Peyer's patch (tissue), 4 donors: ENCODE measurements at regions not wholly inside any gene's neighbourhood (a gene's known extent, or its start where the extent isn't known, plus 50 kb on each side); places are given as distances from the start of the nearest gene placed in this dataset.
A peak's percentile ranks its signal among the peaks of the same experiment; 100 is the strongest.

Source experiments
- DNase-seq, 3 donors: peaks; one replicate each; pipeline ENCODE4 v3.0.0-alpha.2; 2017 to 2019
- H3K27ac ChIP-seq, 4 donors: fragments of 200-600 bp; sonication (generic); one replicate each; pipeline ENCODE4 v1.5.1; 2016 to 2019
- H3K27me3 ChIP-seq, 2 donors: fragments of 200-600 bp; sonication (generic); one replicate each; pipeline ENCODE4 v1.5.1; 2019
- H3K36me3 ChIP-seq, 3 donors: fragments of 200-600 bp; sonication (generic); one replicate each; pipeline ENCODE4 v1.5.1; 2016 to 2019
- H3K4me1 ChIP-seq, 4 donors: fragments of 200-600 bp; sonication (generic); one replicate each; pipeline ENCODE4 v1.5.1; 2016 to 2019
- H3K4me3 ChIP-seq, 4 donors: fragments of 200-600 bp; sonication (generic); 1 replicate in 3 of 4; 2 replicates in 1 of 4; pipeline ENCODE4 v1.5.1; 2016 to 2019; ENCODE audit warnings: mild to moderate bottlenecking in 1 of 4
- H3K9me3 ChIP-seq, 4 donors: fragments of 200-600 bp; sonication (generic); one replicate each; pipeline ENCODE4 v1.5.1; 2016 to 2019; ENCODE audit warnings: mild to moderate bottlenecking in 1 of 4
- CTCF ChIP-seq, 6 experiments: fragments of 450-650 bp in 4 of 6; fragments of 200-600 bp in 2 of 6; sonication (generic) in 1 of 6; IDR thresholded peaks; one replicate each; pipeline ENCODE4 v1.5.1; 2017 to 2019; ENCODE audit warnings: antibody characterized with exemption in 6 of 6, mild to moderate bottlenecking in 3 of 6, moderate library complexity in 1 of 6
- POLR2A ChIP-seq, 2 donors: fragments of 450-650 bp; IDR thresholded peaks; one replicate each; pipeline ENCODE4 v1.5.1; 2017; ENCODE audit warnings: antibody characterized with exemption in 2 of 2, mild to moderate bottlenecking in 2 of 2, moderate library complexity in 2 of 2

- Histone ChIP-seq H3K36me3 (no peaks in the 10 kb centered on the region), H3K4me3 (no peak overlapping the region), H3K4me1 (no peaks in the 10 kb centered on the region), H3K9me3 (no peaks in the 10 kb centered on the region), H3K27me3 (no peaks in the 10 kb centered on the region), H3K27ac (no peak overlapping the region)
- no peak for DNase-seq
- TF ChIP-seq CTCF (IDR thresholded peaks at IDR 0.05) (no peak), POLR2A (IDR thresholded peaks at IDR 0.05) (no peak)
These were observed 81.3 kb downstream of the SYF2 start for GRCh38 chr1:25150985-25151495.

- DNase-seq = no peak
- Histone ChIP-seq H3K9me3 (no peaks in the 10 kb centered on the region), H3K27me3 (no peaks in the 10 kb centered on the region), H3K4me3 (no peak overlapping the region), H3K27ac (no peak overlapping the region), H3K4me1 (no peaks in the 10 kb centered on the region), H3K36me3 (no peaks in the 10 kb centered on the region)
- no peak for TF ChIP-seq POLR2A (IDR thresholded peaks at IDR 0.05)
- TF ChIP-seq CTCF (IDR thresholded peaks at IDR 0.05) = peak in 5 of 6 experiments; percentile 12 to 60 (median 52)
These were observed 83.5 kb downstream of the SYF2 start for GRCh38 chr1:25148673-25149300.

- Histone ChIP-seq H3K4me3 (no peak overlapping the region), H3K4me1 (no peaks in the 10 kb centered on the region), H3K27me3 (no peaks in the 10 kb centered on the region), H3K36me3 (no peaks in the 10 kb centered on the region), H3K9me3 (no peaks in the 10 kb centered on the region), H3K27ac (no peak overlapping the region)
- TF ChIP-seq CTCF (IDR thresholded peaks at IDR 0.05) = no peak
- TF ChIP-seq POLR2A (IDR thresholded peaks at IDR 0.05) = no peak
- DNase-seq = no peak
These were observed 85.8 kb downstream of the SYF2 start for GRCh38 chr1:25146451-25146855.

GRCh38 chr1:25145775-25146393 lies 86.4 kb downstream of the SYF2 start:
- Histone ChIP-seq H3K27ac (no peak overlapping the region), H3K4me3 (no peak overlapping the region), H3K36me3 (no peaks in the 10 kb centered on the region), H3K9me3 (no peaks in the 10 kb centered on the region), H3K27me3 (no peaks in the 10 kb centered on the region), H3K4me1 (no peaks in the 10 kb centered on the region)
- TF ChIP-seq CTCF (IDR thresholded peaks at IDR 0.05) = no peak
- TF ChIP-seq POLR2A (IDR thresholded peaks at IDR 0.05) = no peak
- peak in 1 of 3 donors; percentile 26 for DNase-seq

- TF ChIP-seq CTCF (IDR thresholded peaks at IDR 0.05) = no peak
- Histone ChIP-seq H3K36me3 (no peaks in the 10 kb centered on the region), H3K27me3 (no peaks in the 10 kb centered on the region), H3K4me3 (no peak overlapping the region), H3K9me3 (no peaks in the 10 kb centered on the region), H3K27ac (no peak overlapping the region), H3K4me1 (no peaks in the 10 kb centered on the region)
- DNase-seq = no peak
These were observed 92.1 kb downstream of the SYF2 start for GRCh38 chr1:25140073-25140797.
